GM10266 (cell line): ENCODE measurements at regions not wholly inside any gene's neighbourhood (a gene's known extent, or its start where the extent isn't known, plus 50 kb on each side); places are given as distances from the start of the nearest gene placed in this dataset.

Experiments used
- DNase-seq: peaks from one replicate; pipeline ENCODE4 v3.0.0; 2012; ENCODE audit errors: extremely low spot score
- CTCF ChIP-seq: IDR thresholded peaks from 2 replicates; pipeline ENCODE4 v1.5.1; 2012; ENCODE audit warnings: mild to moderate bottlenecking, low read depth; ENCODE audit not compliant: control insufficient read depth, insufficient read depth; ENCODE audit errors: missing control alignments

DNA sequence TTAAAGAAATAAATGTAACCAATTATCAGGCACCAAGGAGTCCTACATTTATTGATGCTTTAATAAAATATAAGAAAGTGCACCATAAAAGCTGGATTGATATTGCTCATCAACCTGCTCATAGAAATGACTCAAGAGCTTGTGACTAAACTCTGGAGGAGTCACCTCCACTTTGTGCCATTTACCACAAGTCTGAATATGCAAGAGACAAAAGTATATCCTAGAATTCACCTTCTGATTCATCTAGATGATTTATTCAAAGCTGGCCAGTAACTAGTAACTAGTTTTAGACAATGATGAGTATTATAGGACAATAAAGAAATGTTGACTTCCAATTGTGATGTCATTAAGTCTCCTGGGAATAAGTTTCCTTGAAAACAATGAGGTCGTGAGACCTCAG, 146.0 kb upstream of the SOX11 start:
- no peak for TF ChIP-seq CTCF

GRCh38 chr2:5548991-5549715, 143.0 kb upstream of the SOX11 start:
- no peak for TF ChIP-seq CTCF
- DNase-seq = no peak

More for the DNA sequence above, 146.0 kb upstream of the SOX11 start:
- no peak for DNase-seq

GRCh38 chr2:5549771-5550170, 142.4 kb upstream of the SOX11 start:
- no peak for DNase-seq
- TF ChIP-seq CTCF = no peak

- DNase-seq = no peak
- TF ChIP-seq CTCF = no peak
These were observed 136.5 kb upstream of the SOX11 start for GRCh38 chr2:5555636-5556035.

GRCh38 chr2:5561006-5561405, 131.2 kb upstream of the SOX11 start:
- DNase-seq = no peak
- TF ChIP-seq CTCF = no peak

GRCh38 chr2:5562426-5562825, 129.8 kb upstream of the SOX11 start:
- no peak for TF ChIP-seq CTCF
- no peak for DNase-seq

DNA sequence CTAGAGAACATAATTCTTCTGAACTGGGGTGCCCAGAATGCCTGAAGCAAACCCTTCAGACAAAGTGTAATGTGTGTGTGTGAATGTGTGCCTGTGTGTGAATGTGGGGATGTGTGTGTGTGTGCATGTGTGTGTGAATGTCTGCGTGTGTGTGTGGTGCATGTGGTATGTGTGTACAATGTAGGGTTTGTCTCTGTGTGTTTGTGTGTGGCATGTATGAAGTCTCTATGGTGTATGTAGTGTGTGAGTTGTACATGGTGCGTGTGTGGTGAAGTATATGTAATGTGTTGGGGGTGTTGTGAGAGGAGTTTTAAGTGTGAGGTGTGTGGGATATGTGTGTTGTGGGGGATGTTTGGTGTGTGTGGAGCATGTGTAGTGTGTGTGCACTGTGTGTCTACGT, 129.3 kb upstream of the SOX11 start:
- DNase-seq = no peak
- no peak for TF ChIP-seq CTCF
